ENCODE measurements at regions not wholly inside any gene's neighbourhood (a gene's known extent, or its start where the extent isn't known, plus 50 kb on each side); places are given as distances from the start of the nearest gene placed in this dataset.

- no peaks in the 10 kb centered on the region for H3K36me3 ChIP-seq (ENCODE audit: insufficient read depth, low read length)
- intact Hi-C loops (cut with micrococcal nuclease), result no loop called here
- no peaks in the 10 kb centered on the region for H3K4me1 ChIP-seq (ENCODE audit: insufficient read depth, low read length)
- H3K9me3 ChIP-seq (ENCODE audit: control insufficient read depth in 1 of 2, low read length in 2 of 2), result no peaks in the 10 kb centered on the region
- POLR2A ChIA-PET (ENCODE audit: partially characterized antibody), result no interaction called here
- H3K9me3 Mint-ChIP-seq, result no peaks in the 10 kb centered on the region
- no peaks in the 10 kb centered on the region for H3K36me3 Mint-ChIP-seq
- CTCF ChIA-PET (ENCODE audit: partially characterized antibody), result no interaction called here
- no peaks in the 10 kb centered on the region for H3K4me1 Mint-ChIP-seq
- no peak for DNase-seq
- H3K27me3 ChIP-seq (ENCODE audit: insufficient read depth, low read length), result no peaks in the 10 kb centered on the region
- H3K4me3 Mint-ChIP-seq, result no peak overlapping the region
- H3K4me3 ChIP-seq (ENCODE audit: low read length in 2 of 2), result no peak overlapping the region
- no peak overlapping the region for H3K27ac ChIP-seq (ENCODE audit: low read depth, low read length)
- H3K27ac Mint-ChIP-seq, result no peak overlapping the region
- peaks cover 7 to 16% of the 10 kb centered on the region in 2 donors for H3K27me3 Mint-ChIP-seq
Observed at GRCh38 chr9:90979639-90980038, 178.0 kb downstream of the SYK start.

GRCh38 chr9:90981726-90982125 lies 180.1 kb downstream of the SYK start:
- no peaks in the 10 kb centered on the region for H3K4me1 Mint-ChIP-seq
- no peaks in the 10 kb centered on the region for H3K36me3 Mint-ChIP-seq
- H3K9me3 Mint-ChIP-seq, result no peaks in the 10 kb centered on the region
- intact Hi-C loops (cut with micrococcal nuclease), result no loop called here
- CTCF ChIA-PET (ENCODE audit: partially characterized antibody), result no interaction called here
- DNase-seq, result no peak
- no peak overlapping the region for H3K4me3 Mint-ChIP-seq
- POLR2A ChIA-PET (ENCODE audit: partially characterized antibody), result no interaction called here
- no peak overlapping the region for H3K4me3 ChIP-seq (ENCODE audit: low read length in 2 of 2)
- H3K4me1 ChIP-seq (ENCODE audit: insufficient read depth, low read length), result no peaks in the 10 kb centered on the region
- H3K27ac ChIP-seq (ENCODE audit: low read depth, low read length), result no peak overlapping the region
- no peak overlapping the region for H3K27ac Mint-ChIP-seq
- no peaks in the 10 kb centered on the region for H3K27me3 ChIP-seq (ENCODE audit: insufficient read depth, low read length)
- H3K27me3 Mint-ChIP-seq, result peaks cover 4 to 12% of the 10 kb centered on the region in 2 donors
- no peaks in the 10 kb centered on the region for H3K9me3 ChIP-seq (ENCODE audit: control insufficient read depth in 1 of 2, low read length in 2 of 2)
- no peaks in the 10 kb centered on the region for H3K36me3 ChIP-seq (ENCODE audit: insufficient read depth, low read length)

DNA sequence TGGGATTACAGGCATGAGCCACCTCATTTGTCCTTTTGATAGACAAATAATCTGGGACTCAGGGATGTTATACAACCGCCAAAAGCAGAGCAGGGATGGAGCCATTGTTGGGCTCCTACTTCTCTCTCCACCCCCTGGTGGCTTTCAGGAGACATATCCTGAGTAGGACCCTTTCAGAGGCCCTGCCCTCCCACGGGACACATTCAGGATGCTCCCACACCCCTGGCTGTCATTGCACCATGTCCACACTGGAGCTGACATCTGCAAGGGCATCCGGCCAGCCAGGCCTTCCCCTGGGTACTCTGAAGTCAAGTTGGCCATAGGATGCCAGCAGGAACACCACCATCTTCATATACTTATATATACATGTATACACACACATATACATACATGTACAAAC lies 181.8 kb downstream of the SYK start:
- no peaks in the 10 kb centered on the region for H3K9me3 ChIP-seq (ENCODE audit: control insufficient read depth in 1 of 2, low read length in 2 of 2)
- no peak overlapping the region for H3K4me3 ChIP-seq (ENCODE audit: low read length in 2 of 2)
- CTCF ChIA-PET (ENCODE audit: partially characterized antibody), result no interaction called here
- POLR2A ChIA-PET (ENCODE audit: partially characterized antibody), result no interaction called here
- H3K27ac ChIP-seq (ENCODE audit: low read depth, low read length), result no peak overlapping the region
- H3K27me3 ChIP-seq (ENCODE audit: insufficient read depth, low read length), result no peaks in the 10 kb centered on the region
- DNase-seq, result no peak
- H3K27ac Mint-ChIP-seq, result no peak overlapping the region
- peaks cover 4 to 12% of the 10 kb centered on the region in 2 donors for H3K27me3 Mint-ChIP-seq
- intact Hi-C loops (cut with micrococcal nuclease), result no loop called here
- no peak overlapping the region for H3K4me3 Mint-ChIP-seq
- H3K4me1 Mint-ChIP-seq, result no peaks in the 10 kb centered on the region
- H3K9me3 Mint-ChIP-seq, result no peaks in the 10 kb centered on the region
- H3K36me3 Mint-ChIP-seq, result no peaks in the 10 kb centered on the region
- H3K36me3 ChIP-seq (ENCODE audit: insufficient read depth, low read length), result no peaks in the 10 kb centered on the region
- H3K4me1 ChIP-seq (ENCODE audit: insufficient read depth, low read length), result no peaks in the 10 kb centered on the region

GRCh38 chr9:90985631-90986030 lies 184.0 kb downstream of the SYK start:
- ChIA-PET POLR2A (ENCODE audit: partially characterized antibody) (no interaction called here), CTCF (ENCODE audit: partially characterized antibody) (interaction anchor here (1.0 kb wide), 1 partner anchor 441 kb away, joined by 5 read pairs; no protein-coding TSS in a partner anchor)
- Mint-ChIP-seq H3K9me3 (no peaks in the 10 kb centered on the region), H3K4me1 (no peaks in the 10 kb centered on the region), H3K4me3 (no peak overlapping the region), H3K36me3 (no peaks in the 10 kb centered on the region), H3K27ac (no peak overlapping the region), H3K27me3 (peaks cover 1 to 2% of the 10 kb centered on the region in 2 donors)
- Histone ChIP-seq H3K27me3 (ENCODE audit: insufficient read depth, low read length) (no peaks in the 10 kb centered on the region), H3K27ac (ENCODE audit: low read depth, low read length) (no peak overlapping the region), H3K9me3 (ENCODE audit: control insufficient read depth in 1 of 2, low read length in 2 of 2) (no peaks in the 10 kb centered on the region), H3K4me3 (ENCODE audit: low read length in 2 of 2) (no peak overlapping the region), H3K36me3 (ENCODE audit: insufficient read depth, low read length) (no peaks in the 10 kb centered on the region), H3K4me1 (ENCODE audit: insufficient read depth, low read length) (no peaks in the 10 kb centered on the region)
- no peak for DNase-seq
- intact Hi-C loops (cut with micrococcal nuclease), result no loop called here

- DNase-seq, result no peak
- H3K27ac Mint-ChIP-seq, result no peak overlapping the region
- Histone ChIP-seq H3K4me1 (ENCODE audit: insufficient read depth, low read length) (no peaks in the 10 kb centered on the region), H3K9me3 (ENCODE audit: control insufficient read depth in 1 of 2, low read length in 2 of 2) (no peaks in the 10 kb centered on the region), H3K27me3 (ENCODE audit: insufficient read depth, low read length) (no peaks in the 10 kb centered on the region), H3K36me3 (ENCODE audit: insufficient read depth, low read length) (no peaks in the 10 kb centered on the region), H3K4me3 (ENCODE audit: low read length in 2 of 2) (no peak overlapping the region), H3K27ac (ENCODE audit: low read depth, low read length) (no peak overlapping the region)
- no peaks in the 10 kb centered on the region for H3K4me1 Mint-ChIP-seq
- CTCF ChIA-PET (ENCODE audit: partially characterized antibody), result no interaction called here
- POLR2A ChIA-PET (ENCODE audit: partially characterized antibody), result no interaction called here
- no peaks in the 10 kb centered on the region for H3K36me3 Mint-ChIP-seq
- intact Hi-C loops (cut with micrococcal nuclease), result no loop called here
- H3K4me3 Mint-ChIP-seq, result no peak overlapping the region
- H3K27me3 Mint-ChIP-seq, result peaks cover 0 to 2% of the 10 kb centered on the region in 2 donors
- no peaks in the 10 kb centered on the region for H3K9me3 Mint-ChIP-seq
Observed at GRCh38 chr9:90986161-90986560, 184.5 kb downstream of the SYK start.

DNA sequence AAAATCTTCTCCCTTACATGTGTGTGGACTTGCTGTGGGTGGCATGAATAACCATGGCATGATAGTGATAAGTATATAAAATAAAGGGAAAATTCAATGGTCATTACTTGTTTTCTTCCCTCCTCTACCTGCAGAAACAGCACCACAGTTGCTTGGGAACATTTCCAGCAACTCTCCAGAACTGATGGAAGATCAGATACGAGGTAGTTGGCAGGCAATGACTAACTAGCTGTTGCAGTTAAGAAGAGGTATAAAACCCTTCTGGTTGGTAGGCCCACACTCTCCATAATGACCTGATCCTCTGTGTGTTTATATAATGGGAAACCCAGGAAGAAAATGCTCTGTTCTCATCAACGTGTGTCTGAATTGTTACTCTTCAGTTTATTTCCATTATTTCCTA lies 185.9 kb downstream of the SYK start:
- POLR2A ChIA-PET (ENCODE audit: partially characterized antibody), result no interaction called here
- intact Hi-C loops (cut with micrococcal nuclease), result no loop called here

GRCh38 chr9:90988318-90988717 lies 186.7 kb downstream of the SYK start:
- Histone ChIP-seq H3K27me3 (ENCODE audit: insufficient read depth, low read length) (no peaks in the 10 kb centered on the region), H3K4me3 (ENCODE audit: low read length in 2 of 2) (no peak overlapping the region), H3K4me1 (ENCODE audit: insufficient read depth, low read length) (no peaks in the 10 kb centered on the region), H3K36me3 (ENCODE audit: insufficient read depth, low read length) (no peaks in the 10 kb centered on the region), H3K9me3 (ENCODE audit: control insufficient read depth in 1 of 2, low read length in 2 of 2) (no peaks in the 10 kb centered on the region), H3K27ac (ENCODE audit: low read depth, low read length) (no peak overlapping the region)
- Mint-ChIP-seq H3K27me3 (peaks cover 2% of the 10 kb centered on the region in 2 donors), H3K27ac (no peak overlapping the region), H3K9me3 (no peaks in the 10 kb centered on the region), H3K4me3 (no peak overlapping the region), H3K36me3 (no peaks in the 10 kb centered on the region), H3K4me1 (no peaks in the 10 kb centered on the region)
- DNase-seq, result no peak
- ChIA-PET CTCF (ENCODE audit: partially characterized antibody) (no interaction called here), POLR2A (ENCODE audit: partially characterized antibody) (no interaction called here)
- intact Hi-C loops (cut with micrococcal nuclease), result no loop called here

More for the DNA sequence above, 185.9 kb downstream of the SYK start:
- Histone ChIP-seq H3K27ac (ENCODE audit: low read depth, low read length) (no peak overlapping the region), H3K4me1 (ENCODE audit: insufficient read depth, low read length) (no peaks in the 10 kb centered on the region), H3K9me3 (ENCODE audit: control insufficient read depth in 1 of 2, low read length in 2 of 2) (no peaks in the 10 kb centered on the region), H3K36me3 (ENCODE audit: insufficient read depth, low read length) (no peaks in the 10 kb centered on the region), H3K27me3 (ENCODE audit: insufficient read depth, low read length) (no peaks in the 10 kb centered on the region), H3K4me3 (ENCODE audit: low read length in 2 of 2) (no peak overlapping the region)
- Mint-ChIP-seq H3K27ac (no peak overlapping the region), H3K36me3 (no peaks in the 10 kb centered on the region), H3K9me3 (no peaks in the 10 kb centered on the region), H3K27me3 (peaks cover 2% of the 10 kb centered on the region in 2 donors), H3K4me1 (no peaks in the 10 kb centered on the region), H3K4me3 (no peak overlapping the region)
- CTCF ChIA-PET (ENCODE audit: partially characterized antibody), result no interaction called here
- no peak for DNase-seq

DNA sequence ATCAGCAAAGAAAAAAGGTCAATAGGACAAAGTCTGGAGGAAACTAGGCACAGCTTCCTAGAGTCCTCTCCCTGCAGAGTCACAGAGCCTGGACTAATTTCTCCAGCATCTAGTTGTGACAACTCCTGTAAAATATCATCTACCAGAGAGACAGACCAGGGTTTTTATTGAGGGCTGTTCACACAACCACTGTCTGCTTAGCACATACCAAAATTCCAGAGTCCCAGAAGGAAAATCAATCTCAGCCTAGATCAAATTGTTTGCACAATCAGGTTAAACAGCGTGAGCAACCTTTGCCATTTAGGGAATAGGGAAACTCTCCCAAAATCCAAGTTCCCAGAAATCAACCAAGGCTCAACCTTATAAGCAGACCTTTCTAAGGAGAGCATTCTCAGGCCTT lies 190.3 kb downstream of the SYK start:
- CTCF ChIA-PET (ENCODE audit: partially characterized antibody), result interaction anchor here (1.0 kb wide), 1 partner anchor 77 kb away, joined by 4 read pairs; no protein-coding TSS in a partner anchor
- no peaks in the 10 kb centered on the region for H3K4me1 Mint-ChIP-seq
- H3K27me3 ChIP-seq (ENCODE audit: insufficient read depth, low read length), result no peaks in the 10 kb centered on the region
- no peaks in the 10 kb centered on the region for H3K4me1 ChIP-seq (ENCODE audit: insufficient read depth, low read length)
- no peak overlapping the region for H3K4me3 Mint-ChIP-seq
- H3K36me3 ChIP-seq (ENCODE audit: insufficient read depth, low read length), result no peaks in the 10 kb centered on the region
- peaks cover 0 to 12% (median under 1%) of the 10 kb centered on the region in 8 donors for H3K9me3 Mint-ChIP-seq
- H3K4me3 ChIP-seq (ENCODE audit: low read length in 2 of 2), result no peak overlapping the region
- intact Hi-C loops (cut with micrococcal nuclease), result no loop called here
- DNase-seq, result no peak
- POLR2A ChIA-PET (ENCODE audit: partially characterized antibody), result no interaction called here
- H3K27me3 Mint-ChIP-seq, result peaks cover 1 to 5% of the 10 kb centered on the region in 2 donors
- H3K27ac Mint-ChIP-seq, result no peak overlapping the region
- H3K27ac ChIP-seq (ENCODE audit: low read depth, low read length), result no peak overlapping the region
- no peaks in the 10 kb centered on the region for H3K36me3 Mint-ChIP-seq
- no peaks in the 10 kb centered on the region for H3K9me3 ChIP-seq (ENCODE audit: control insufficient read depth in 1 of 2, low read length in 2 of 2)
